ENCODE measurements at regions not wholly inside any gene's neighbourhood (a gene's known extent, or its start where the extent isn't known, plus 50 kb on each side); places are given as distances from the start of the nearest gene placed in this dataset.

DNA sequence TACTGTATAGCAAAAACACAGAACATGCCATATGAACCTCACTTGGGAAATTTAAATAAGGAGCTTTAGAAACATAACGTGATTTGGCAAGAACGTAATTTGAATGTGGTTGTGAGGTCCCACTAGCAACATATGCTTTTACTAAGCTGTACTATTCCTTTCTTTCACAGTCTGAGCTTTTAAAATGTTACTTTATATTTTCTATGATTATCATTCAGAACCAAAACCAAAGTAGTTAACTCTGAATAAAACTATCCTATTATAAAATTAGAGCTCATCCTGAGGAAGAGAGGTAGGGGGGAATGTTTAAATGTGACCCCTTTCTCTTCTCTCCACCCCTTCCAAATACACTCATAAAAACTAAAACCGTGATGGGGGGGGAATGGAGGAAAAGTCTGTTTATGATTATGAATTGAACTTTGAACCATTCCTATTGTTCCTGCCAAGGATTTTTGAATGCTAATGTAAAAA lies 435.7 kb downstream of the NFIB start:
- TF ChIP-seq POLR2A (IDR thresholded peaks at IDR 0.05) (no peak), POLR2AphosphoS5 (IDR thresholded peaks at IDR 0.05) (no peak)
- TF ChIP-seq, protein P1, sequence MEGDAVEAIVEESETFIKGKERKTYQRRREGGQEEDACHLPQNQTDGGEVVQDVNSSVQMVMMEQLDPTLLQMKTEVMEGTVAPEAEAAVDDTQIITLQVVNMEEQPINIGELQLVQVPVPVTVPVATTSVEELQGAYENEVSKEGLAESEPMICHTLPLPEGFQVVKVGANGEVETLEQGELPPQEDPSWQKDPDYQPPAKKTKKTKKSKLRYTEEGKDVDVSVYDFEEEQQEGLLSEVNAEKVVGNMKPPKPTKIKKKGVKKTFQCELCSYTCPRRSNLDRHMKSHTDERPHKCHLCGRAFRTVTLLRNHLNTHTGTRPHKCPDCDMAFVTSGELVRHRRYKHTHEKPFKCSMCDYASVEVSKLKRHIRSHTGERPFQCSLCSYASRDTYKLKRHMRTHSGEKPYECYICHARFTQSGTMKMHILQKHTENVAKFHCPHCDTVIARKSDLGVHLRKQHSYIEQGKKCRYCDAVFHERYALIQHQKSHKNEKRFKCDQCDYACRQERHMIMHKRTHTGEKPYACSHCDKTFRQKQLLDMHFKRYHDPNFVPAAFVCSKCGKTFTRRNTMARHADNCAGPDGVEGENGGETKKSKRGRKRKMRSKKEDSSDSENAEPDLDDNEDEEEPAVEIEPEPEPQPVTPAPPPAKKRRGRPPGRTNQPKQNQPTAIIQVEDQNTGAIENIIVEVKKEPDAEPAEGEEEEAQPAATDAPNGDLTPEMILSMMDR (IDR thresholded peaks at IDR 0.05), result no peak

Data from sigmoid colon (tissue), 4 donors.